OCI-LY1 (cell line): ENCODE measurements at regions not wholly inside any gene's neighbourhood (a gene's known extent, or its start where the extent isn't known, plus 50 kb on each side); places are given as distances from the start of the nearest gene placed in this dataset.

ENCODE experiments used
- H2AFZ ChIP-seq: fragments of 200-600 bp; sonication (generic), shearing (Covaris generic); 2 replicates; pipeline ENCODE4 v1.6.0; 2014; ENCODE audit warnings: antibody characterized with exemption, mild to moderate bottlenecking, low read length
- H3F3A ChIP-seq: fragments of 200-600 bp; sonication (generic), shearing (Covaris generic); 2 replicates; pipeline ENCODE4 v1.6.0; 2014; ENCODE audit warnings: mild to moderate bottlenecking, antibody characterized with exemption, low read length, moderate library complexity; ENCODE audit not compliant: insufficient read depth
- H3K27ac ChIP-seq: fragments of 200-600 bp; sonication (generic); 2 replicates; pipeline ENCODE4 v1.5.1; 2014; ENCODE audit warnings: low read length, mixed run types, mild to moderate bottlenecking, low read depth; ENCODE audit not compliant: poor library complexity, severe bottlenecking
- H3K27me3 ChIP-seq: fragments of 200-600 bp; sonication (generic); 2 replicates; pipeline ENCODE4 v1.6.0; 2014; ENCODE audit warnings: antibody characterized with exemption, mild to moderate bottlenecking, low read length, moderate library complexity; ENCODE audit not compliant: insufficient read depth
- H3K36me3 ChIP-seq: fragments of 200-600 bp; sonication (generic); 2 replicates; pipeline ENCODE4 v1.6.1; 2014; ENCODE audit warnings: mild to moderate bottlenecking, antibody characterized with exemption, low read length, moderate library complexity, mixed read lengths; ENCODE audit not compliant: insufficient read depth
- H3K4me1 ChIP-seq: fragments of 200-600 bp; sonication (generic); 2 replicates; pipeline ENCODE4 v1.5.1; 2014; ENCODE audit warnings: mild to moderate bottlenecking, low read length, moderate library complexity; ENCODE audit not compliant: insufficient read depth, severe bottlenecking
- H3K4me2 ChIP-seq: fragments of 200-600 bp; sonication (generic), shearing (Covaris generic); 2 replicates; pipeline ENCODE4 v1.6.1; 2014; ENCODE audit warnings: low read length
- H3K4me3 ChIP-seq: fragments of 200-600 bp; sonication (generic); 2 replicates; pipeline ENCODE4 v1.5.1; 2014; ENCODE audit warnings: low read length, low read depth, mild to moderate bottlenecking, mixed read lengths; ENCODE audit not compliant: poor library complexity, severe bottlenecking
- H3K79me2 ChIP-seq: fragments of 200-600 bp; shearing (Covaris generic); 2 replicates; pipeline ENCODE4 v1.6.1; 2016; ENCODE audit warnings: mixed run types, low read length, mixed read lengths; ENCODE audit not compliant: insufficient read depth
- H3K9ac ChIP-seq: fragments of 200-600 bp; sonication (generic), shearing (Covaris generic); 2 replicates; pipeline ENCODE4 v1.6.1; 2014; ENCODE audit warnings: mild to moderate bottlenecking, low read length, mixed read lengths
- H3K9me2 ChIP-seq: fragments of 200-600 bp; sonication (generic), shearing (Covaris generic); 2 replicates; pipeline ENCODE4 v1.6.1; 2014; ENCODE audit warnings: low read depth, mild to moderate bottlenecking, low read length, mixed read lengths
- H3K9me3 ChIP-seq: fragments of 200-600 bp; shearing (Covaris generic); 2 replicates; pipeline ENCODE4 v1.6.1; 2014; ENCODE audit warnings: low read length, mixed read lengths
- H4K20me1 ChIP-seq: fragments of 200-600 bp; sonication (generic), shearing (Covaris generic); 2 replicates; pipeline ENCODE4 v1.6.0; 2016; ENCODE audit warnings: mild to moderate bottlenecking, low read length; ENCODE audit not compliant: insufficient read depth
- CTCF ChIP-seq: fragments of 200-600 bp; sonication (generic), shearing (Covaris generic); IDR thresholded peaks from 2 replicates; pipeline ENCODE4 v1.5.1; 2017; ENCODE audit warnings: mild to moderate bottlenecking, antibody characterized with exemption, low read length, moderate library complexity, mixed read lengths
- EZH2 ChIP-seq: fragments of 200-600 bp; sonication (generic), shearing (Covaris generic); IDR thresholded peaks from 2 replicates; pipeline ENCODE4 v1.8.0; 2017; ENCODE audit warnings: borderline replicate concordance, mixed run types, mild to moderate bottlenecking, antibody characterized with exemption, low read length, moderate library complexity, mixed read lengths

- Histone ChIP-seq H3K9me3 (no peaks in the 10 kb centered on the region), H3K36me3 (no peaks in the 10 kb centered on the region), H3K9me2 (no peaks in the 10 kb centered on the region), H3K9ac (no peak overlapping the region), H2AFZ (no peak overlapping the region), H3K4me3 (no peak overlapping the region), H3K79me2 (no peaks in the 10 kb centered on the region), H4K20me1 (no peaks in the 10 kb centered on the region), H3K27me3 (no peaks in the 10 kb centered on the region), H3K27ac (no peak overlapping the region), H3F3A (no peaks in the 10 kb centered on the region), H3K4me1 (no peaks in the 10 kb centered on the region), H3K4me2 (no peak overlapping the region)
- TF ChIP-seq CTCF (no peak), EZH2 (no peak)
These were observed 166.1 kb downstream of the CD83 start for GRCh38 chr6:14283600-14284235.

GRCh38 chr6:14284969-14285590 is 167.5 kb downstream of the CD83 start:
- Histone ChIP-seq H3K9ac (no peak overlapping the region), H3K4me3 (no peak overlapping the region), H3K27ac (no peak overlapping the region), H3K9me2 (no peaks in the 10 kb centered on the region), H3K79me2 (no peaks in the 10 kb centered on the region), H3K27me3 (no peaks in the 10 kb centered on the region), H3K9me3 (no peaks in the 10 kb centered on the region), H4K20me1 (no peaks in the 10 kb centered on the region), H2AFZ (no peak overlapping the region), H3F3A (no peaks in the 10 kb centered on the region), H3K36me3 (no peaks in the 10 kb centered on the region), H3K4me1 (no peaks in the 10 kb centered on the region), H3K4me2 (no peak overlapping the region)
- TF ChIP-seq EZH2: no peak
- TF ChIP-seq CTCF: no peak

GRCh38 chr6:14286144-14286543 is 168.6 kb downstream of the CD83 start:
- no peak overlapping the region for H2AFZ ChIP-seq
- TF ChIP-seq EZH2 (no peak), CTCF (no peak)
- H3K4me1 ChIP-seq: no peaks in the 10 kb centered on the region
- no peaks in the 10 kb centered on the region for H3K9me2 ChIP-seq
- no peaks in the 10 kb centered on the region for H3F3A ChIP-seq
- no peak overlapping the region for H3K4me2 ChIP-seq
- H3K27ac ChIP-seq: no peak overlapping the region
- no peaks in the 10 kb centered on the region for H4K20me1 ChIP-seq
- no peaks in the 10 kb centered on the region for H3K9me3 ChIP-seq
- no peaks in the 10 kb centered on the region for H3K27me3 ChIP-seq
- H3K9ac ChIP-seq: no peak overlapping the region
- H3K36me3 ChIP-seq: no peaks in the 10 kb centered on the region
- no peaks in the 10 kb centered on the region for H3K79me2 ChIP-seq
- no peak overlapping the region for H3K4me3 ChIP-seq
